Epithelial cell of proximal tubule (primary cell): ENCODE measurements at regions not wholly inside any gene's neighbourhood (a gene's known extent, or its start where the extent isn't known, plus 50 kb on each side); places are given as distances from the start of the nearest gene placed in this dataset.

Experiments
- DNase-seq: peaks from one replicate; pipeline ENCODE4 v3.0.0-alpha.2; 2011; ENCODE audit warnings: low read depth
- H3K4me3 ChIP-seq: 2 replicates; pipeline ENCODE4 v1.5.1; 2011; ENCODE audit warnings: low read depth, mild to moderate bottlenecking, low read length
- CTCF ChIP-seq: conservative IDR thresholded peaks from 2 replicates; pipeline ENCODE4 v1.5.1; 2012; ENCODE audit warnings: low read depth, mild to moderate bottlenecking, low read length

GRCh38 chr15:77749998-77750540, 117.4 kb upstream of the LINGO1 start:
- H3K4me3 ChIP-seq: no peak overlapping the region
- DNase-seq: no peak
- TF ChIP-seq CTCF: no peak

DNA sequence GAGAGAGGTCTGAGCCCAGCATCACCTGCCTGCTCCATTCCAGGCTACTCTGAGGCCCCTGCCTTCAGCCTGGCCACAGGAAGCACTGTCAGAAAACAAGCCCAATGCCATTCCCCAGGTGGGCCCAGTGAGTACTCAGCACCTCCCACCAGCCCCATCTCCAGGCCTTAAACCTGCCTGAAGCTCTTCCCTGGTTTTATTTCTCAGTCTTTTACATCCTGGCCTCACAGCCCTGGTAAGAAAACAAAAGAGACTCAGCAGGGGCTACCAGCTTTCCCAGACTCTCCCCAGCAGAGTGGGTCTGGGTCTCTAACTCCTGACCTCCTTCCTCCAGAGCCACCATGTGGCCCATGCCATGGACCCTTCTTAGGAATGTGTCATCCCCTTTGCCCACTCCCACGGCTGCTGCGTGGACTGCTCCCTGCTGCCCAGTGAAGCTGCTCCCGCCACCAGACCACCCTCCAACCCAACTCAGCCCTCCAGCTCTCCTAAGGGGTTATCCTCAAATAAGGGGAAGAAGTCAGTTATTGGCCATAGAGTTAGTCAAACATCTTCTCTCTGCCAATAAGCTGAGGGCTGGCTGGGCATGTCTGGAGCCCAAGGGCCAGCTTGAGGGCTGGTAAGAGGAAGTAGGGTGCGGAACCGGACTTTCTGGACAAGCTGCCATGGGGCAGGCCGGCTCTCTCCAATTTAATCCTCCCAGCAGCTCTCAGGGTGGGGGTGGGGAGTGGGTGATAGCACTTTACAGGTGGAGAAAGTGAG, 116.7 kb upstream of the LINGO1 start:
- H3K4me3 ChIP-seq: no peak overlapping the region
- no peak for DNase-seq
- TF ChIP-seq CTCF: no peak

GRCh38 chr15:77748078-77749064, 115.7 kb upstream of the LINGO1 start:
- H3K4me3 ChIP-seq: no peak overlapping the region
- no peak for DNase-seq
- TF ChIP-seq CTCF: no peak

- H3K4me3 ChIP-seq: no peak overlapping the region
- no peak for DNase-seq
- TF ChIP-seq CTCF: no peak
Measured at GRCh38 chr15:77747175-77748077, 114.7 kb upstream of the LINGO1 start.

DNA sequence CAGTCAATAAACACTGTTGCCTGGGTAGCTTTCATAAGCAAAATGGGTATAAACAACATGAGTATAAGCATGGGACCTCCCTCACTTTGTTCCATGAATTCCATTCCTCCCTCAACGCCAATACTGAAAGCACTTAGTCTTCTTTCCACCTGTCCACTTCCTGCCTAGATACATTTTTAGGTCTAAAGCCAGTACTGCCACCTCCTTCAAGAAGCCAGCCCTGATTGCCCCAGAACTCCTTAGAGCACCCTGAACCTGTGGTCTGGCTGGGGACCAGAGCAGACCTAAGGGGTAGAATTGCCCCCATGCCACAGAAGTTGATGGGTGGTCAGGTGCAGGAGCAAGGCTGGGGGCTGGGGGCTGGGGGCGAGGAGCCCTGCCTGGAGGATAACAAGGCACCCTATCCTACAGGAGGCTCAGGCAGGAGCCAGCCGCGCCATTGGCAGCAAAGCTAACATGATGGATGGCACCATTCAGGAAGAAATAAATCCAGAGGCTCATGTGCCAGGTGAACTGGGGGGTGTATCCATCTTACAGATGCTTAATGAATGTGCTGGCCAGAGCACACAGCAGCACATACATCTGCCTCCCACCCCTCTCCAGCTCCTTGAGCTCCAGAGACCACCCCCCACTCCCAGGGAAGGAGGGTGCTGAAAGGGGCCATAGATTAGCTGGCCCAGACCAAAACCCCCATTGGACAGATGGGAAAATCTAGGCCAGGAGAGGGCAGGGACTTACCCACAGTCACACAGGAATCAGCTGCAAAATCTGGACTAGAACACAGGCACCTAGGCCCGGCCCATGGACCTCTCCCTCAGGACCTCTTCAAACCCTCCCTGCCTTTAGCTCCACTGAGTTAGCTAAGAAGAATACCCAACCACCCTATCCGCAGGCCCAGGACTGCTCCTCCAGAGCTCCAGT, 113.8 kb upstream of the LINGO1 start:
- DNase-seq: no peak
- no peak for TF ChIP-seq CTCF
- no peak overlapping the region for H3K4me3 ChIP-seq
